ENCODE measurements at regions not wholly inside any gene's neighbourhood (a gene's known extent, or its start where the extent isn't known, plus 50 kb on each side); places are given as distances from the start of the nearest gene placed in this dataset.

DNA sequence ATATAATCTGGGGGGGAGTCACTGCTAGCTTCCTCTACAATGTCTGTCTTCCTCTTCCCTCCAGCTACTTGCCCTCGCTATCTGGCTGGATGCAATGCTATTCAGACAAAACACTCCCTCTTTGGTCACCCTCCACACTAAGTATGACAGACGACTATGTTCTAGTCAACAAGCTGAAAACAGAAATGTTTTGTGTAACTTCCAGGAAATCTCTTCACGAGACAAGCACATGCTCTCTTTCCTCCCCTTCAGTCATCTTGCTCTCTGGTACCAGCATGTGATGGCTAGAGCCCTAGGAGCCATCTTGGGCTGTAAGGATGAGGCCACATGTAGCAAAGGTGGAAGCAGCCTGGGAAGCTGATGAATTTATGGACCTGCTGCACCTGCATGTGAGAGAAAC lies 151.3 kb downstream of the ARRDC4 start:
- TF ChIP-seq, protein P1, sequence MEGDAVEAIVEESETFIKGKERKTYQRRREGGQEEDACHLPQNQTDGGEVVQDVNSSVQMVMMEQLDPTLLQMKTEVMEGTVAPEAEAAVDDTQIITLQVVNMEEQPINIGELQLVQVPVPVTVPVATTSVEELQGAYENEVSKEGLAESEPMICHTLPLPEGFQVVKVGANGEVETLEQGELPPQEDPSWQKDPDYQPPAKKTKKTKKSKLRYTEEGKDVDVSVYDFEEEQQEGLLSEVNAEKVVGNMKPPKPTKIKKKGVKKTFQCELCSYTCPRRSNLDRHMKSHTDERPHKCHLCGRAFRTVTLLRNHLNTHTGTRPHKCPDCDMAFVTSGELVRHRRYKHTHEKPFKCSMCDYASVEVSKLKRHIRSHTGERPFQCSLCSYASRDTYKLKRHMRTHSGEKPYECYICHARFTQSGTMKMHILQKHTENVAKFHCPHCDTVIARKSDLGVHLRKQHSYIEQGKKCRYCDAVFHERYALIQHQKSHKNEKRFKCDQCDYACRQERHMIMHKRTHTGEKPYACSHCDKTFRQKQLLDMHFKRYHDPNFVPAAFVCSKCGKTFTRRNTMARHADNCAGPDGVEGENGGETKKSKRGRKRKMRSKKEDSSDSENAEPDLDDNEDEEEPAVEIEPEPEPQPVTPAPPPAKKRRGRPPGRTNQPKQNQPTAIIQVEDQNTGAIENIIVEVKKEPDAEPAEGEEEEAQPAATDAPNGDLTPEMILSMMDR (conservative IDR thresholded peaks at IDR 0.05; ENCODE audit: low read length): no peak
- no peak for TF ChIP-seq EZH2phosphoT487 (IDR thresholded peaks at IDR 0.05; ENCODE audit: borderline replicate concordance, low read depth, low read length)
